Tongue (tissue), 1 donor: ENCODE measurements at regions not wholly inside any gene's neighbourhood (a gene's known extent, or its start where the extent isn't known, plus 50 kb on each side); places are given as distances from the start of the nearest gene placed in this dataset.

ENCODE experiments used
- DNase-seq: peaks from one replicate; pipeline ENCODE4 v3.0.0-alpha.2; 2015

DNA sequence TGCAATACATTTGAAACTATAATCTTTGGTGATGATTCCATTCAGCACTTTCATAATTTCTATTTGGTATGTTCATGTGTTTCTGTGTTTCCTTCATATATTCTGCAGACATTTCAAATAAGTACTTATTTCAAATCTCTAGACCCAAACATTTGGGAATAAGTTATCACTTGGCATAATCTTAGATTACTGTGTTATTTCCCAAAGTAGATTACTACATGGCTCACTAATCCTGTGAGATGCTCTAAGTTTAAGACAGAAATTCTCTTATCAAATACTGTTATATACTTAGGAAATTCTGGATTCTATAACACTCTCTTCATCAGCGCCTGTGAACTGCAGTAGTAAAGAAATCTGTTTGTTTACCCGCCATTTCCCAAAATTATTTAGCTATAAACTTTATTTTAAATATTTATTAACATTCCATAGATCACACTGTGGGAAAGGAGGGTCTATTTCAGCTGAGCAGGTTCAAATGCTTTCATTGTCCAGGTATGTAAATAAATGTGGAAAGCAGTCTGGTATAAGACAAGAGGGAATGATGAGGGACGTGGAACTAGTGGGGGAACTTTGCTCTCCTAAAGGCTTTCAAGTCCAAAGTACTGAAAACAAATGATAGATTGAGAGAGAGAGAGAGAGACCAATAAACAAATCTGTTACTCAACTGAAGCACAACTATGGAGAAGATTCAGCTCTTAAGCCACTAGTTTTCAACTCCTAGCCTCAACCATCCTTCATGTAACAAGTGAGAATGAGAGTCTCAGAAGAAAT, 61.8 kb upstream of the TOM1L1 start:
- DNase-seq = no peak

DNA sequence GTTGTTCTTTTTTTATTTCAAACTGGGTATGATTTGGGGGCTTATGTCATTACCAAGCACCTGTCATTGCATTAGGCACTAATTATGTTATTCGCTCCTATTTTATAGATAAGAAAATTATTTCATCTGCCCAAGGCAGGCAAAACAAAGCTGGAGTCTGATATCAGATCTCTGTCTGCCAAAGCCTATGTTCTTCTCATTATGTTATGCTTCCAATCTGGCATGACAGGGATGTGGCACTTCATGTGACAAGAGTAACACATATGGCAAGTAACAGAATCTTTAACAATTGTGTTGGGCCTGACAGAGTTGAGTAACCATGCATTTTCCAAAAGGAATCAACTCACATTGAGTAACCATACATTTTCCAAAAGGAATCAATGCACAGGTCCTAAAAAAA, 61.2 kb upstream of the TOM1L1 start:
- no peak for DNase-seq

- DNase-seq = no peak
Measured at GRCh38 chr17:54840885-54841591, 59.6 kb upstream of the TOM1L1 start.

GRCh38 chr17:54841656-54842055, 59.0 kb upstream of the TOM1L1 start:
- no peak for DNase-seq

GRCh38 chr17:54844233-54844632, 56.4 kb upstream of the TOM1L1 start:
- DNase-seq = no peak

- no peak for DNase-seq
Measured at GRCh38 chr17:54848368-54848987, 52.2 kb upstream of the TOM1L1 start.

GRCh38 chr17:54849660-54850059, 51.0 kb upstream of the TOM1L1 start:
- DNase-seq = no peak
